Caco-2 (cell line): ENCODE measurements at regions not wholly inside any gene's neighbourhood (a gene's known extent, or its start where the extent isn't known, plus 50 kb on each side); places are given as distances from the start of the nearest gene placed in this dataset.

ENCODE experiments used
- BruUV-seq: library from RNA; stranded (reverse); fragments of 400-500 nt; replicated peaks from 2 replicates; lab custom pipeline; 2021; lab: Mats Ljungman, UMichigan
- CTCF ChIA-PET: fragments of 300-600 bp; sonication (Branson Sonifier 250); formaldehyde crosslinking; loops from one replicate; lab custom pipeline; 2022; ENCODE audit warnings: antibody characterized with exemption; lab: Charles Lee
- POLR2A ChIA-PET: fragments of 300-600 bp; sonication (Branson Sonifier 250); formaldehyde crosslinking; loops from one replicate; lab custom pipeline; 2022; ENCODE audit warnings: antibody characterized with exemption; lab: Charles Lee
- DNase-seq, 2 experiments: peaks; one replicate each; pipeline versions ENCODE4 v3.0.0 to v3.0.0-alpha.2; 2020 to 2022
- H3K27me3 ChIP-seq: replicated peaks from 2 replicates; pipeline ENCODE4 v1.6.0; 2011; ENCODE audit warnings: low read length; ENCODE audit not compliant: control insufficient read depth, insufficient read depth
- H3K36me3 ChIP-seq: 2 replicates; pipeline ENCODE4 v1.5.1; 2011; ENCODE audit warnings: low read length; ENCODE audit not compliant: control insufficient read depth, insufficient read depth
- H3K4me1 ChIP-seq: fragments of 250-450 bp; sonication (Bioruptor Pico); 2 replicates; pipeline ENCODE4 v1.5.1; 2020; ENCODE audit warnings: mild to moderate bottlenecking
- H3K4me3 ChIP-seq: 2 replicates; pipeline ENCODE4 v1.5.1; 2011; ENCODE audit warnings: low read depth, mild to moderate bottlenecking, control low read depth, low read length
- H3K9me3 ChIP-seq: fragments of 250-450 bp; sonication (Bioruptor Pico); 2 replicates; pipeline ENCODE4 v1.5.1; 2020; ENCODE audit warnings: mild to moderate bottlenecking, moderate library complexity
- H3K27ac Mint-ChIP-seq: one replicate; pipeline ENCODE4 v1.8.0; 2022; ENCODE audit warnings: mixed read lengths; ENCODE audit not compliant: unreplicated experiment
- H3K27me3 Mint-ChIP-seq: one replicate; pipeline ENCODE4 v1.8.0; 2022; ENCODE audit warnings: mixed read lengths; ENCODE audit not compliant: insufficient read depth, unreplicated experiment
- H3K36me3 Mint-ChIP-seq: one replicate; pipeline ENCODE4 v1.8.0; 2022; ENCODE audit warnings: mild to moderate bottlenecking, mixed read lengths; ENCODE audit not compliant: insufficient read depth, unreplicated experiment
- H3K4me1 Mint-ChIP-seq: one replicate; pipeline ENCODE4 v1.8.0; 2022; ENCODE audit warnings: low read depth, mixed read lengths; ENCODE audit not compliant: unreplicated experiment
- H3K4me3 Mint-ChIP-seq: one replicate; pipeline ENCODE4 v1.8.0; 2022; ENCODE audit warnings: mild to moderate bottlenecking, moderate library complexity, mixed read lengths; ENCODE audit not compliant: unreplicated experiment
- H3K9me3 Mint-ChIP-seq: one replicate; pipeline ENCODE4 v1.8.0; 2022; ENCODE audit warnings: mixed read lengths; ENCODE audit not compliant: unreplicated experiment
- CTCF ChIP-seq, 2 experiments: fragments of 200-600 bp in 1 of 2; IDR thresholded peaks; 1 replicate in 1 of 2; 2 replicates in 1 of 2; pipeline versions ENCODE4 v1.5.1 to v1.8.0; 2011 to 2022; ENCODE audit warnings: antibody characterized with exemption in 1 of 2, control low read depth in 1 of 2, inconsistent platforms in 1 of 2, low read depth in 1 of 2, low read length in 1 of 2, mild to moderate bottlenecking in 1 of 2, moderate library complexity in 1 of 2; ENCODE audit not compliant: insufficient read depth in 1 of 2, severe bottlenecking in 1 of 2, unreplicated experiment in 1 of 2
- intact Hi-C: fragments of 100-400 bp; cut with micrococcal nuclease; formaldehyde crosslinking; loops from one replicate; pipeline ENCODE4 v1.10.0; 2022; ENCODE audit not compliant: unreplicated experiment

GRCh38 chr11:32183512-32183911, 92.6 kb downstream of the RCN1 start:
- BruUV-seq, result no TSS peak
- ChIA-PET CTCF (no interaction called here), POLR2A (no interaction called here)
- Histone ChIP-seq H3K4me1 (no peaks in the 10 kb centered on the region), H3K36me3 (no peaks in the 10 kb centered on the region), H3K4me3 (no peak overlapping the region), H3K27me3 (no peaks in the 10 kb centered on the region), H3K9me3 (no peaks in the 10 kb centered on the region)
- Mint-ChIP-seq H3K36me3 (no peaks in the 10 kb centered on the region), H3K27me3 (peaks cover 19% of the 10 kb centered on the region), H3K4me1 (no peaks in the 10 kb centered on the region), H3K9me3 (no peaks in the 10 kb centered on the region), H3K4me3 (no peak overlapping the region), H3K27ac (no peak overlapping the region)
- no peak for DNase-seq
- intact Hi-C loops, result no loop called here
- TF ChIP-seq CTCF (IDR thresholded peaks at IDR 0.05; ENCODE audit: insufficient read depth in 1 of 2, low read depth in 1 of 2, low read length in 1 of 2, severe bottlenecking in 1 of 2, unreplicated experiment in 1 of 2), result no peak

GRCh38 chr11:32184041-32184722, 93.3 kb downstream of the RCN1 start:
- Mint-ChIP-seq H3K27me3 (peaks cover 19% of the 10 kb centered on the region), H3K36me3 (no peaks in the 10 kb centered on the region), H3K27ac (no peak overlapping the region), H3K4me1 (no peaks in the 10 kb centered on the region), H3K9me3 (no peaks in the 10 kb centered on the region), H3K4me3 (no peak overlapping the region)
- no peaks in the 10 kb centered on the region for H3K4me1 ChIP-seq
- H3K27me3 ChIP-seq, result no peaks in the 10 kb centered on the region
- H3K4me3 ChIP-seq, result no peak overlapping the region
- intact Hi-C loops, result no loop called here
- POLR2A ChIA-PET, result no interaction called here
- CTCF ChIA-PET, result no interaction called here
- H3K36me3 ChIP-seq, result no peaks in the 10 kb centered on the region
- BruUV-seq, result no TSS peak
- H3K9me3 ChIP-seq, result no peaks in the 10 kb centered on the region
- no peak for DNase-seq
- TF ChIP-seq CTCF (IDR thresholded peaks at IDR 0.05; ENCODE audit: insufficient read depth in 1 of 2, low read depth in 1 of 2, low read length in 1 of 2, severe bottlenecking in 1 of 2, unreplicated experiment in 1 of 2), result no peak

GRCh38 chr11:32184723-32185376, 94.0 kb downstream of the RCN1 start:
- no peaks in the 10 kb centered on the region for H3K9me3 ChIP-seq
- intact Hi-C loops, result no loop called here
- no peak overlapping the region for H3K4me3 Mint-ChIP-seq
- H3K27me3 ChIP-seq, result no peaks in the 10 kb centered on the region
- no peak for TF ChIP-seq CTCF (IDR thresholded peaks at IDR 0.05; ENCODE audit: insufficient read depth in 1 of 2, low read depth in 1 of 2, low read length in 1 of 2, severe bottlenecking in 1 of 2, unreplicated experiment in 1 of 2)
- CTCF ChIA-PET, result no interaction called here
- no peak overlapping the region for H3K4me3 ChIP-seq
- no TSS peak for BruUV-seq
- H3K27ac Mint-ChIP-seq, result no peak overlapping the region
- DNase-seq, result no peak
- peaks cover 19% of the 10 kb centered on the region for H3K27me3 Mint-ChIP-seq
- no peaks in the 10 kb centered on the region for H3K9me3 Mint-ChIP-seq
- H3K4me1 ChIP-seq, result no peaks in the 10 kb centered on the region
- H3K36me3 Mint-ChIP-seq, result no peaks in the 10 kb centered on the region
- no peaks in the 10 kb centered on the region for H3K36me3 ChIP-seq
- H3K4me1 Mint-ChIP-seq, result no peaks in the 10 kb centered on the region
- POLR2A ChIA-PET, result no interaction called here
